ENCODE measurements at regions not wholly inside any gene's neighbourhood (a gene's known extent, or its start where the extent isn't known, plus 50 kb on each side); places are given as distances from the start of the nearest gene placed in this dataset.

DNA sequence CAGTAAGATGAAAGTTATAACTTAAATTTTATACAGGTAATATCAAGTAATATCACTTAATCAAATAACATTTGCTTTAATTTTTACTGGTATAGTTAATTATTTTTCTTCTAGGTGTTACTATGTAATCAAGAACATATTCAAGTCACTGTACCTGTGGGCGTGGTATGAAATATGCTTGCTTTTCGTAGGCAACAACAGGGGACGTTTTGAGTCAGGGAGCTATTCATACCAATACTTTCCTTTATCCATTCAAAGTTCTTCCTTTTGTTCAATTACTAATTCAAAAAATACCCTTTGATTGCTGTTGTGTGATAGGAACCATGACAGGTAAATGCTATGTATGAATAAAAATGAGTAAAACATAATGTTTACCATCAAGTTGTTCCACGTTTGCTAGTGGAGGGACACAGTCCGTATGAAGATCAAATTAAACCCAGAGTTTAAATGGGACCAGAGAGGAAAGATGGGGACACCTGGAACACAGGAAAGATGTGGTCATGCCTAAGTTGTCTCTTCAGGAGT, 654.0 kb upstream of the KCNMB2 start:
- TF ChIP-seq, protein P1, sequence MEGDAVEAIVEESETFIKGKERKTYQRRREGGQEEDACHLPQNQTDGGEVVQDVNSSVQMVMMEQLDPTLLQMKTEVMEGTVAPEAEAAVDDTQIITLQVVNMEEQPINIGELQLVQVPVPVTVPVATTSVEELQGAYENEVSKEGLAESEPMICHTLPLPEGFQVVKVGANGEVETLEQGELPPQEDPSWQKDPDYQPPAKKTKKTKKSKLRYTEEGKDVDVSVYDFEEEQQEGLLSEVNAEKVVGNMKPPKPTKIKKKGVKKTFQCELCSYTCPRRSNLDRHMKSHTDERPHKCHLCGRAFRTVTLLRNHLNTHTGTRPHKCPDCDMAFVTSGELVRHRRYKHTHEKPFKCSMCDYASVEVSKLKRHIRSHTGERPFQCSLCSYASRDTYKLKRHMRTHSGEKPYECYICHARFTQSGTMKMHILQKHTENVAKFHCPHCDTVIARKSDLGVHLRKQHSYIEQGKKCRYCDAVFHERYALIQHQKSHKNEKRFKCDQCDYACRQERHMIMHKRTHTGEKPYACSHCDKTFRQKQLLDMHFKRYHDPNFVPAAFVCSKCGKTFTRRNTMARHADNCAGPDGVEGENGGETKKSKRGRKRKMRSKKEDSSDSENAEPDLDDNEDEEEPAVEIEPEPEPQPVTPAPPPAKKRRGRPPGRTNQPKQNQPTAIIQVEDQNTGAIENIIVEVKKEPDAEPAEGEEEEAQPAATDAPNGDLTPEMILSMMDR (IDR thresholded peaks at IDR 0.05), result no peak
- TF ChIP-seq POLR2A (IDR thresholded peaks at IDR 0.05) (no peak), POLR2AphosphoS5 (IDR thresholded peaks at IDR 0.05) (no peak)
